Kidney epithelial cell (primary cell): ENCODE measurements at regions not wholly inside any gene's neighbourhood (a gene's known extent, or its start where the extent isn't known, plus 50 kb on each side); places are given as distances from the start of the nearest gene placed in this dataset.

Experiments used
- DNase-seq: peaks from one replicate; pipeline ENCODE4 v3.0.0-alpha.2; 2010; ENCODE audit warnings: low read depth
- H3K27me3 ChIP-seq: 2 replicates; pipeline ENCODE4 v1.6.0; 2011; ENCODE audit warnings: low read length; ENCODE audit not compliant: control insufficient read depth, insufficient read depth
- H3K36me3 ChIP-seq: 2 replicates; pipeline ENCODE4 v1.5.1; 2011; ENCODE audit warnings: low read length; ENCODE audit not compliant: control insufficient read depth, insufficient read depth
- H3K4me3 ChIP-seq: 2 replicates; pipeline ENCODE4 v1.5.1; 2011; ENCODE audit warnings: low read depth, mild to moderate bottlenecking, control low read depth, low read length
- TF ChIP-seq, protein P1 (sequence below): IDR thresholded peaks from 2 replicates; pipeline ENCODE4 v1.5.1; 2011; ENCODE audit warnings: mild to moderate bottlenecking, moderate library complexity, low read length, control low read depth, inconsistent platforms; ENCODE audit not compliant: insufficient read depth, poor library complexity, severe bottlenecking

DNA sequence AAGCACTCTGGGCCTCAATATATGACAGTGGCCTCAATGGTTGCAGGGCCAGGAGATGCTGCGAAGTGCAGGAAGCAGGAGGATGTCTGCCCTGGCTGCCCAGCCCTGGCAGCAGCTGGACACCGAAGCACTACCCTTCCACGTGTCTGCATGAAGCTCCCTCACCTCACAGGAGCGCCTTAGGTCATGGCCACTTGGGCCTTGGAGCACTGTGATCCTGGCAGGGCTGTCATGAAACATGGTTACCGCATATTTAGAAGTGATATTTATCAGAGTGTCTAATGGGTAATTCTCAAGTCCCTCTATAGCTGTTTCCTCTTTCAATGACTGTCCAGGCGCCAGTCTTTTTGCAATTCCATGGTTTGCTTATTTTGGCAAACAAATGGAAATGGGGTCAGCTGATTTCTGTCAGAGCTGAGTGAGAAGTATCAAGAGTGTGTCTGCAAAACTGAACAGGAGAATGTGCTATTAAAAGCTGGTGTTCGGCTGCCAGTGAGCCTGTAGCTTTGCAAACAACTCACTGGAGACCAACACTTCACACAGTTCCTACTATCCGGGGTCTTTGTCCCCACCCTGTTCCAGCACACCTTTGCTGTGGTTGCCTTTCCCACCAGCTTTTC is 285.9 kb downstream of the KIF4B start:
- Histone ChIP-seq H3K27me3 (no peaks in the 10 kb centered on the region), H3K36me3 (no peaks in the 10 kb centered on the region), H3K4me3 (no peak overlapping the region)
- TF ChIP-seq, protein P1, sequence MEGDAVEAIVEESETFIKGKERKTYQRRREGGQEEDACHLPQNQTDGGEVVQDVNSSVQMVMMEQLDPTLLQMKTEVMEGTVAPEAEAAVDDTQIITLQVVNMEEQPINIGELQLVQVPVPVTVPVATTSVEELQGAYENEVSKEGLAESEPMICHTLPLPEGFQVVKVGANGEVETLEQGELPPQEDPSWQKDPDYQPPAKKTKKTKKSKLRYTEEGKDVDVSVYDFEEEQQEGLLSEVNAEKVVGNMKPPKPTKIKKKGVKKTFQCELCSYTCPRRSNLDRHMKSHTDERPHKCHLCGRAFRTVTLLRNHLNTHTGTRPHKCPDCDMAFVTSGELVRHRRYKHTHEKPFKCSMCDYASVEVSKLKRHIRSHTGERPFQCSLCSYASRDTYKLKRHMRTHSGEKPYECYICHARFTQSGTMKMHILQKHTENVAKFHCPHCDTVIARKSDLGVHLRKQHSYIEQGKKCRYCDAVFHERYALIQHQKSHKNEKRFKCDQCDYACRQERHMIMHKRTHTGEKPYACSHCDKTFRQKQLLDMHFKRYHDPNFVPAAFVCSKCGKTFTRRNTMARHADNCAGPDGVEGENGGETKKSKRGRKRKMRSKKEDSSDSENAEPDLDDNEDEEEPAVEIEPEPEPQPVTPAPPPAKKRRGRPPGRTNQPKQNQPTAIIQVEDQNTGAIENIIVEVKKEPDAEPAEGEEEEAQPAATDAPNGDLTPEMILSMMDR: no peak
- DNase-seq: no peak

DNA sequence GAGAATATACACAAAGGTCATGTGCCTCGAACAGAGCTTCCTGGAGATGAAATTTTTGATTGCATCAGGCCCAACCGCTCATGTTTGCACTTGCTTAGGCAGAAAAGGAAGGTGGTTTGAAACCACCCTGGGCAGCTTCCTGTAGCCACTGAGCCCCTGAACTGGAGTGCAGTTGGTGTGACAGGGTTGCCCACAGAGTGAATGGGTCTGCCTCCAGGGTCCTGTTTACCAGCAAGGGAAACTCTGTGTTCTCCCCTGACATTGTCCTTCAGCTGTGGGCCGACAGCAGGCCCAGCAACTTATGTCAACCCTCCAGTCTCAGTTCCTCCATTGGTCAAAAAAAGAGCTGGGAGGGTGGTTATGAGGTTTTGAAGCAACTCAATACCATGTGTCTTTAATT is 289.6 kb downstream of the KIF4B start:
- TF ChIP-seq, protein P1: no peak
- Histone ChIP-seq H3K27me3 (no peaks in the 10 kb centered on the region), H3K36me3 (no peaks in the 10 kb centered on the region), H3K4me3 (no peak overlapping the region)
- DNase-seq: no peak

DNA sequence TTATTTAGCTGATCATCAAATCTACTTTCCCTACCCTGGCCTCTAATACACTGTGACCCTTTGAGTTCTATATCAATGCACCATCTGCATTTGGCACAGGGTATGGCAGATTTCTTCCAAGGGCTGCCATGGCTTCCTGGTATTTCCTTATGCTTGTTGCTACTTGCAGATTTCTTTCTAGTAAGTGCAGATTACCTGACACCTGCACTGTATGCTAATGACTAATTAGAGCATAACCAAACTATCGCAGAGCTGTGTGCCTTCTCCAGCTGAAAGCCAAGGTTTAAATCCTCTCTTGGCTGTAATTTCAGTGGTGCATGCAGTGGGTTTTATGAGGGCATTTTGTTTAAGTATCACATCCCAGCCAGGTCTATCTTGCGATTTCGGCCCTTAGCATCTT is 293.7 kb downstream of the KIF4B start:
- H3K4me3 ChIP-seq: no peak overlapping the region
- H3K27me3 ChIP-seq: no peaks in the 10 kb centered on the region
- H3K36me3 ChIP-seq: no peaks in the 10 kb centered on the region
- TF ChIP-seq, protein P1: no peak
- DNase-seq: no peak

DNA sequence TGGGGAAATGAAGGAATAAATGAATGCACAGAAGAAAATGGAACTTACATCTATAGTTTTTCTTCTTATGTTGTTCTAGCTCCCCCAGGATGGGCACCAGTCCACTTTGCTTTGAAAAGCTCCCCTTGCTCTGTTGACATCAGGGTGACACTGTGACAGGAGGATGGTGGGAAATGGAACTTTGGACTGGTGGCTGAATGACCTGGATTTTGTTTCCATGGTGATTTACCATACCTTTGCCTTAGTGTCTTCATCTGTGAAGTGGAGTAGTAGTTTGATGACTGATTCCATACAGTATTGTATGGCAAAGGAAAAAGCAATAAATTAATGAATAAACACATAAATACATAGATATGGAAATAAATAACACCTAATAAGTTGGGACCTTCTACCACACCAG is 294.7 kb downstream of the KIF4B start:
- H3K36me3 ChIP-seq: no peaks in the 10 kb centered on the region
- TF ChIP-seq, protein P1: no peak
- H3K4me3 ChIP-seq: no peak overlapping the region
- DNase-seq: no peak
- no peaks in the 10 kb centered on the region for H3K27me3 ChIP-seq

DNA sequence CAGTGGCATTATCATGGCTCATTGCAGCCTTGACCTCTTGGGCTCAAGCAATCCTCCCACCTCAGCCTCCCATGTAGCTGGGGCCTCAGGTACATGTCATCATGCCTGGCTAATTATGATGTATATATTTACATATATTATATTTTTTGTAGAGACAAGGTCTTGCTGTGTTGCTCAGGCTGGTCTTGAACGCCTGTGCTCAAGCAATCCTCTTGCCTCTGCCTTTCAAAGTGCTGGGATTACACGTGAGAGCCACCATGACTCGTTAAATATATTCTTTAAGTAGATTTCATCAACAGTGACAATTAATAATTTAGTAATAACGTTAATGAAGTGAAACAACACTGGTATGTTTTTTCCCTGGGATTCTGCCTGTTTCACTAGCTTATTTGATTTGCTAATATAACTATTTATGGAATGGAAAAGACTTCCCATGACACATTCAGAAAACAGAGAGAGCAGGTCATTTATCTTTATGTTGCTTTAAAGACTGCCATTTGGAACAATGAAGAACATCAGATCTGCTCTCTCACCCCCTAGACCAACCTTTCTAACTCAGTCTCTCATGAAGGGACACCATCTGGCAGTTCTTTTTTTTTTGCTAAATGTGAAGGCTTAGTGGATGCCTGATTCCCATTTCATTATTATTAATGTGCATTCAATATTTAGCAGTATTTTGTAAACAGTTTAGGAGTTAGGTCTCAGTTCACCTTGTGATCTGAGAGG is 295.6 kb downstream of the KIF4B start:
- no peak overlapping the region for H3K4me3 ChIP-seq
- no peaks in the 10 kb centered on the region for H3K27me3 ChIP-seq
- TF ChIP-seq, protein P1: no peak

DNA sequence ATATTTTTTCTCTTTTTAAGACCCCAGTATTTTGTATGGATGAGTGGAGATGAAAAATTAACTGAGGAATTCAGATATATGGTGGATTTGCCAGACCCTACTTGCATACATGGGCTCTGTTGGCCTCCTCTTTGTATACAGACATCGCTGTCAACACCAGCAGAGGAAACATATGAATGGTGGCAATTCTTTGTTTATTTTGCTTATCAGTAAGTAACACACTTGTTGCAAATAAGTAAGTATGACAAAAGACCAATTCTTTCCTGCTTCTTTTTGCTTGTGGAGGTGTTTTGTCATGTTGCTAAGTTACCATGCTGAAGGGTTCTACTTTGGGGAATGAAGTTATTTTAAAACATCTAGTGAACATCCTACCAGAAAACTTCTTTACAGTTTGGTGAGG is 298.2 kb downstream of the KIF4B start:
- no peaks in the 10 kb centered on the region for H3K36me3 ChIP-seq
- TF ChIP-seq, protein P1: no peak
- DNase-seq: no peak
- H3K4me3 ChIP-seq: no peak overlapping the region
- no peaks in the 10 kb centered on the region for H3K27me3 ChIP-seq

More for the DNA sequence above, 295.6 kb downstream of the KIF4B start:
- no peak for DNase-seq
- H3K36me3 ChIP-seq: no peaks in the 10 kb centered on the region
